AG09309 (cell line): ENCODE measurements at regions not wholly inside any gene's neighbourhood (a gene's known extent, or its start where the extent isn't known, plus 50 kb on each side); places are given as distances from the start of the nearest gene placed in this dataset.

Experiments
- DNase-seq: peaks from one replicate; pipeline ENCODE4 v3.0.0-alpha.2; 2010; ENCODE audit warnings: low read depth
- H3K4me3 ChIP-seq: 2 replicates; pipeline ENCODE4 v1.5.1; 2011; ENCODE audit warnings: mild to moderate bottlenecking, low read depth, low read length, moderate library complexity; ENCODE audit not compliant: control insufficient read depth
- TF ChIP-seq, protein P1 (sequence below): IDR thresholded peaks from 2 replicates; pipeline ENCODE4 v1.5.1; 2011; ENCODE audit warnings: mild to moderate bottlenecking, low read depth, low read length, inconsistent platforms; ENCODE audit not compliant: insufficient read depth, control insufficient read depth; ENCODE audit errors: missing control alignments

DNA sequence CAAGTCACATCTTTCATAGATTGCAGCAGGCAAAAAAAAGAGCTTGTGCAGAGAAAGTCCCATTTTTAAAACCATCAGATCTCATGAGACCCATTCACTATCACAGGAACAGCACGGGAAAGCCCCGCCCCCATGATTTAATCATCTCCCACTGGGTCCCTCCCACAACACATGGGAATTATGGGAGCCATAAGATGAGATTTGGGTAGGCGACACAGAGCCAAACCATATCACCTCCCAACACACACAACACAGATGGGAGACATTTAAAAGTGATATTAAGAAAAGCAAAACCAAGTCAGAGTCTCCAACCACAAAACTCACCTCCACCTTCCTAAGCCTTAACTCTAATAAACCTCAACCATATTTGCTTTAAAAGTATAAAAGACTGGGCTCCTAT, 61.5 kb upstream of the TIAM1 start:
- TF ChIP-seq, protein P1, sequence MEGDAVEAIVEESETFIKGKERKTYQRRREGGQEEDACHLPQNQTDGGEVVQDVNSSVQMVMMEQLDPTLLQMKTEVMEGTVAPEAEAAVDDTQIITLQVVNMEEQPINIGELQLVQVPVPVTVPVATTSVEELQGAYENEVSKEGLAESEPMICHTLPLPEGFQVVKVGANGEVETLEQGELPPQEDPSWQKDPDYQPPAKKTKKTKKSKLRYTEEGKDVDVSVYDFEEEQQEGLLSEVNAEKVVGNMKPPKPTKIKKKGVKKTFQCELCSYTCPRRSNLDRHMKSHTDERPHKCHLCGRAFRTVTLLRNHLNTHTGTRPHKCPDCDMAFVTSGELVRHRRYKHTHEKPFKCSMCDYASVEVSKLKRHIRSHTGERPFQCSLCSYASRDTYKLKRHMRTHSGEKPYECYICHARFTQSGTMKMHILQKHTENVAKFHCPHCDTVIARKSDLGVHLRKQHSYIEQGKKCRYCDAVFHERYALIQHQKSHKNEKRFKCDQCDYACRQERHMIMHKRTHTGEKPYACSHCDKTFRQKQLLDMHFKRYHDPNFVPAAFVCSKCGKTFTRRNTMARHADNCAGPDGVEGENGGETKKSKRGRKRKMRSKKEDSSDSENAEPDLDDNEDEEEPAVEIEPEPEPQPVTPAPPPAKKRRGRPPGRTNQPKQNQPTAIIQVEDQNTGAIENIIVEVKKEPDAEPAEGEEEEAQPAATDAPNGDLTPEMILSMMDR: no peak
- H3K4me3 ChIP-seq: no peak overlapping the region
- DNase-seq: no peak

DNA sequence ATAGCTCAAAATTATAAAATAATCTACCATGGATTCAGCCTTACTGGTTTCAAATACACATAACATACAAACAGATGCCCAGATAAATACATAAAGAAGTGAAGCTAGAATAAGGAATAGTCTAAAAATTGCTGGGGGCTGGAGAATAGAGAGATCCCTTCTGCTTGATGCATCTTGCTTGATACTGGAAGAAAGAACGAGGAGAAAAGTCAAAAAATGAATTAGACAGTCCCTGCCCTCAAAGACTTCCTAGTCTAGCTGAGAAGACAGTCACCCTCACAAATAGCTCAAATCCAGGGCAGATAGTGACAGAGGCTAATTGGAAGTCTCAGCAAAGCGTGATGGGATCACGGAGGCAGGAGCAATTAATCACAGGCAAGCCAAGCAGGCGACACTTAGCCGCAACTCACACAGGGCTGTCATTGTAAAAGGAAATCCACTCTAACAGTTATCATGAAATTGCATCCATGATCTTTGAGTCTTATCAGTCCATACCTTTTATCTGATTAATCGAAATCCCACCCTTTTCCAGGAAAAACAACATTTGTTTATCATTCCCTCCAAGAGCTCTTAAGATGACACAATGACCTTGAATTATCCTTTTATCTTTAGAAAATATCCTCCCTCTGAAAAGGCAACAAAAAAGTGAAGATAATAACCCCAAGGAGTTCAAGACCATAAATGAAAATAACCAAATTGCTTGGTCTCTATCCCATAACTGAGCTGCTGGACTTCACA, 59.7 kb upstream of the TIAM1 start:
- no peak for DNase-seq
- H3K4me3 ChIP-seq: no peak overlapping the region
- TF ChIP-seq, protein P1: no peak

DNA sequence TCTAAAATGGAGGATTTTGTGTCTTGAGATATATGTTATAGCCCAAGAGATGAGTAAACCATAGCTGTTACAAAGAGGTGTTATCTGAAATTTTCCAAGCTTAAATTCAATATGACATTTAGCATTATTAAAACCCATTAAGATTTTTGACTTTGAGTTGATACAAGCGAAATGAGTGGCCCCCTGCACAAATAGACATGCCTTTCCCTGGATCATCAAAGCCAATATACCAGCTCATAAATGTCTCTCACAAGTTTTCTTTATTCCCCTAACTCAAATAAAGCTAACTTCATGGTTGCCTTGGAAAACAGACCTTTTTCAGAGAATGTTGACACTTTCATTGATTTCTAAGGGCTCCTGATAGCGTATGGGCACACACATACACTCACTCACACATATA, 55.5 kb upstream of the TIAM1 start:
- DNase-seq: no peak
- TF ChIP-seq, protein P1: no peak

DNA sequence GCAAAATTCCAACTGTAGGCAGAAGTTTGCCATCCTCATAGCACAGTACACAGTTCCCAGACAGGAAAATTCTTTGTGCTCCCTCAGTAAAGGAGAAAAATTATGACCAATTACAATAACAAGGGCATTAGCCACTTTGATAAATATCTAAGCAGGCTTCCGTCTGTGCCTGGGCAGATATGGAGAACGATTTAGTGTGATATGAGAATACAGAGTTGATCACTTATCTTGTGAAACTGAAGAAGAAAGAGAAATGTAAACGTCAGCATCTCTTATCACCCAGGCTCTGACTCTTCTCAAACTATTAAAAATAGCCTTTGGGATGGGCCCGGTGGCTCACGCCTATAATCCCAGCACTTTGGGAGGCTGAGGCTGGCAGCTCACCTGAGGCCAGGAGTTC, 54.5 kb upstream of the TIAM1 start:
- H3K4me3 ChIP-seq: no peak overlapping the region
- TF ChIP-seq, protein P1: no peak
- DNase-seq: no peak

More for the DNA sequence above, 55.5 kb upstream of the TIAM1 start:
- no peak overlapping the region for H3K4me3 ChIP-seq

DNA sequence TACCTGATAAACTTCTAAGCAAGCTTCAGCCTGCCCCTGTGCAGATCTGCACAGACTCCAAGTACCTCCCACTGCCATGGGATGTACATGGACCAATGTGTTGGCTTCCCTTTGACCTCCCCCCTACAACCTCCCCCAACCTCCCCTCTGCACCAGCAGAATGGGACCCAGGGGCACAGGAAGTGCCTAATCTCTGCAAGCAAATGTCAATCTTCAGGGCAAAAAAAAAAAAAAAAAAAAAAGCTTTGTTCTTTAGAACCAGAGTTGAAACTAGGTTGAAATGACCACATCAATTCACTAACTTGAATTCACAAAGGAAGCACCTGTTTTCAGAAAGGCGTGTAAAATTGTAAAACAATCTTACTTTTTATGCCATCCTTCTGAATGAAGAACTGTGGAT, 53.9 kb upstream of the TIAM1 start:
- no peak for DNase-seq
- no peak overlapping the region for H3K4me3 ChIP-seq
- TF ChIP-seq, protein P1: no peak

DNA sequence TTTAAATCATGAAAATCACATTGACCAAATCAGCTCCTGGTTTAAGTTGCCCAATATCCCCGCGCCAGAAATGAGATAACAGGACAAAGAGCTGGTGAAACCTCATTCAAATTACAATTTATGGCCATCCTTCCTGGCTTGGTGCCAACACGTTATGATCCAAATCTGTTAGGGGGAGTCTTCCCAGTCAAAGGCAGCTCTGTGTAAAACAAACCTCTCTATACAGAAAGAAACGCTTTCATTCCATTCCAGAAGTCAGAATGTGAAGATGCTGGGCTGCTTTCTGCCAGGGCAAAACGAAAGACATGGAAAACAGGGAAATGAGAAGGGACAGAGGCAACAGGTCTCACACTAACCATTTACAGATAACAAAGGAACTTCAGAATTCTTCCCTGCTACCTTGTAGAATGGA, 53.5 kb upstream of the TIAM1 start:
- DNase-seq: no peak

More for the DNA sequence above, 53.5 kb upstream of the TIAM1 start:
- no peak overlapping the region for H3K4me3 ChIP-seq
- TF ChIP-seq, protein P1: no peak
